ENCODE measurements at regions not wholly inside any gene's neighbourhood (a gene's known extent, or its start where the extent isn't known, plus 50 kb on each side); places are given as distances from the start of the nearest gene placed in this dataset.

DNA sequence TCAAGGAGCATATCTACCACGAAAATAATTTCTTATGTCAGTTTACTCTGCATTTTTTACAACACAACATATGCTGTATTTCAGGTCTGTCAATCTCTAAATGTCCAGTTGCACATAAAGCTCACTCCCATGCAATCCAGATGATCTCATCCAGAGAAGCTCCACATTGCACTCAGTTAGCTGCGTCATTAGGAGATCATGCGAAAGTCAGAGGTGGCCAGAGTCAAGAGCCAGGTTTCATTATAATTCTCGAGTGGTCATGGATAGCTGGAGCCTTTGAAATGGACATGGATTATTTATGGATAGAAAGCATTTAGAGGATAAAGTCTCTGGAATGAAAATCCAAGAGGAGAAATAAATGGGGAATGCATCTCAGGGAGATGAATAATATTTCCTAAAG lies 232.3 kb downstream of the GAS1 start:
- TF ChIP-seq, protein P1, sequence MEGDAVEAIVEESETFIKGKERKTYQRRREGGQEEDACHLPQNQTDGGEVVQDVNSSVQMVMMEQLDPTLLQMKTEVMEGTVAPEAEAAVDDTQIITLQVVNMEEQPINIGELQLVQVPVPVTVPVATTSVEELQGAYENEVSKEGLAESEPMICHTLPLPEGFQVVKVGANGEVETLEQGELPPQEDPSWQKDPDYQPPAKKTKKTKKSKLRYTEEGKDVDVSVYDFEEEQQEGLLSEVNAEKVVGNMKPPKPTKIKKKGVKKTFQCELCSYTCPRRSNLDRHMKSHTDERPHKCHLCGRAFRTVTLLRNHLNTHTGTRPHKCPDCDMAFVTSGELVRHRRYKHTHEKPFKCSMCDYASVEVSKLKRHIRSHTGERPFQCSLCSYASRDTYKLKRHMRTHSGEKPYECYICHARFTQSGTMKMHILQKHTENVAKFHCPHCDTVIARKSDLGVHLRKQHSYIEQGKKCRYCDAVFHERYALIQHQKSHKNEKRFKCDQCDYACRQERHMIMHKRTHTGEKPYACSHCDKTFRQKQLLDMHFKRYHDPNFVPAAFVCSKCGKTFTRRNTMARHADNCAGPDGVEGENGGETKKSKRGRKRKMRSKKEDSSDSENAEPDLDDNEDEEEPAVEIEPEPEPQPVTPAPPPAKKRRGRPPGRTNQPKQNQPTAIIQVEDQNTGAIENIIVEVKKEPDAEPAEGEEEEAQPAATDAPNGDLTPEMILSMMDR (IDR thresholded peaks at IDR 0.05), result no peak
- no peak for TF ChIP-seq EZH2 (IDR thresholded peaks at IDR 0.05; ENCODE audit: borderline replicate concordance, insufficient read depth, low read depth, low read length, poor library complexity, severe bottlenecking)
- CTCF ChIA-PET, result no interaction called here
- Mint-ChIP-seq H3K27me3 (peaks cover 7% of the 10 kb centered on the region), H3K4me3 (no peak overlapping the region), H3K4me1 (no peaks in the 10 kb centered on the region), H3K9me3 (ENCODE audit: insufficient read depth) (no peaks in the 10 kb centered on the region), H3K27ac (no peak overlapping the region)
- H3K4me1 ChIP-seq (ENCODE audit: control insufficient read depth in 2 of 2, insufficient read depth in 2 of 2, low read length in 2 of 2), result no peaks in the 10 kb centered on the region
- WGBS (ENCODE audit: insufficient coverage), result 82% methylated on average over 3 of the region's 4 CpGs
- H3K9ac ChIP-seq (ENCODE audit: low read length), result no peak overlapping the region
- H3K79me2 ChIP-seq (ENCODE audit: control insufficient read depth, insufficient read depth, low read length), result no peaks in the 10 kb centered on the region
- H2AFZ ChIP-seq (ENCODE audit: insufficient read depth, low read depth, low read length, poor library complexity, severe bottlenecking), result no peak overlapping the region
- H4K20me1 ChIP-seq (ENCODE audit: control insufficient read depth, insufficient read depth, low read length, poor library complexity, severe bottlenecking), result no peaks in the 10 kb centered on the region
- no peak overlapping the region for H3K4me2 ChIP-seq (replicated peaks; ENCODE audit: low read depth, low read length, poor library complexity, severe bottlenecking)
- H3K36me3 ChIP-seq (replicated peaks in 1 of 2; ENCODE audit: control extremely low read depth in 1 of 2, control insufficient read depth in 1 of 2, extremely low read depth in 1 of 2, insufficient read depth in 2 of 2, low read length in 1 of 2), result no peaks in the 10 kb centered on the region
- no peaks in the 10 kb centered on the region for H3K9me3 ChIP-seq (ENCODE audit: control extremely low read depth in 1 of 3, control insufficient read depth in 2 of 3, insufficient read depth in 1 of 3, low read length in 2 of 3)
- POLR2A ChIA-PET, result no interaction called here
- DNase-seq, result no peak
- no peak for ATAC-seq (ENCODE audit: low read depth)
- H3K27me3 ChIP-seq (replicated peaks in 1 of 4; ENCODE audit: control extremely low read depth in 1 of 4, control insufficient read depth in 3 of 4, insufficient read depth in 4 of 4, low read length in 3 of 4), result no peaks in the 10 kb centered on the region
- intact Hi-C loops (cut with micrococcal nuclease), result no loop called here
- no peak overlapping the region for H3K4me3 ChIP-seq (ENCODE audit: control extremely low read depth in 1 of 5, extremely low read depth in 1 of 5, insufficient read depth in 1 of 5, low read depth in 2 of 5, low read length in 4 of 5)
- no peak overlapping the region for H3K27ac ChIP-seq (ENCODE audit: low read length in 2 of 2)

DNA sequence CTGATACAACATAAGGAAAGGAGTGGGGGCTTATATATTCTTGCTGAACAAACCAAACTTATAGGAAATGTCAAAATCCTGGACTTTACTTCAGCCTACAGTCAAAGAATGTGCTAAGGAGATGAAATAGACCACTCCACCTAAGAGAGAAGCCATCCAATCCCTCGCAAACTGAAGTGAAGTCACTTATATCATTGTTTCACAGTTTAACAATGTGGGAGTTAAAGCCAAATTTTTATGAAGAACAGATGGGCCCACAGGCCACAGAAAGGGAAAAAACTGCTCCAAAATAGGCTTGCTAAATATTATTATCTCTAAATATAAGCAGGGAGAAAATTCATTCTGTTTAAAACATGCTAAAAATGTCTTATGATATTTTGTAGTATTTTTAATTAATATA lies 233.3 kb downstream of the GAS1 start:
- DNase-seq, result no peak
- ATAC-seq (ENCODE audit: low read depth), result no peak
- Mint-ChIP-seq H3K4me1 (no peaks in the 10 kb centered on the region), H3K27me3 (peaks cover 3% of the 10 kb centered on the region), H3K4me3 (no peak overlapping the region), H3K9me3 (ENCODE audit: insufficient read depth) (no peaks in the 10 kb centered on the region), H3K27ac (no peak overlapping the region)
- Histone ChIP-seq H3K9me3 (ENCODE audit: control extremely low read depth in 1 of 3, control insufficient read depth in 2 of 3, insufficient read depth in 1 of 3, low read length in 2 of 3) (no peaks in the 10 kb centered on the region), H3K4me1 (ENCODE audit: control insufficient read depth in 2 of 2, insufficient read depth in 2 of 2, low read length in 2 of 2) (no peaks in the 10 kb centered on the region), H3K79me2 (ENCODE audit: control insufficient read depth, insufficient read depth, low read length) (no peaks in the 10 kb centered on the region), H3K27ac (ENCODE audit: low read length in 2 of 2) (no peak overlapping the region), H3K27me3 (replicated peaks in 1 of 4; ENCODE audit: control extremely low read depth in 1 of 4, control insufficient read depth in 3 of 4, insufficient read depth in 4 of 4, low read length in 3 of 4) (no peaks in the 10 kb centered on the region), H3K36me3 (replicated peaks in 1 of 2; ENCODE audit: control extremely low read depth in 1 of 2, control insufficient read depth in 1 of 2, extremely low read depth in 1 of 2, insufficient read depth in 2 of 2, low read length in 1 of 2) (no peaks in the 10 kb centered on the region), H2AFZ (ENCODE audit: insufficient read depth, low read depth, low read length, poor library complexity, severe bottlenecking) (no peak overlapping the region), H3K4me3 (ENCODE audit: control extremely low read depth in 1 of 5, extremely low read depth in 1 of 5, insufficient read depth in 1 of 5, low read depth in 2 of 5, low read length in 4 of 5) (no peak overlapping the region), H4K20me1 (ENCODE audit: control insufficient read depth, insufficient read depth, low read length, poor library complexity, severe bottlenecking) (no peaks in the 10 kb centered on the region), H3K9ac (ENCODE audit: low read length) (no peak overlapping the region), H3K4me2 (replicated peaks; ENCODE audit: low read depth, low read length, poor library complexity, severe bottlenecking) (no peak overlapping the region)
- intact Hi-C loops (cut with micrococcal nuclease), result no loop called here
- CTCF ChIA-PET, result no interaction called here
- TF ChIP-seq EZH2 (IDR thresholded peaks at IDR 0.05; ENCODE audit: borderline replicate concordance, insufficient read depth, low read depth, low read length, poor library complexity, severe bottlenecking), result no peak
- TF ChIP-seq, protein P1 (IDR thresholded peaks at IDR 0.05), result no peak
- POLR2A ChIA-PET, result no interaction called here
- no CpG with 5 or more reads among the region's 1 CpG for WGBS (ENCODE audit: insufficient coverage)
